ENCODE measurements at regions not wholly inside any gene's neighbourhood (a gene's known extent, or its start where the extent isn't known, plus 50 kb on each side); places are given as distances from the start of the nearest gene placed in this dataset.
"Not testable (repeated sequence)": the region's sequence is repeated elsewhere in the genome, so short reads cannot be mapped to it uniquely, and the experiment has no call there.

DNA sequence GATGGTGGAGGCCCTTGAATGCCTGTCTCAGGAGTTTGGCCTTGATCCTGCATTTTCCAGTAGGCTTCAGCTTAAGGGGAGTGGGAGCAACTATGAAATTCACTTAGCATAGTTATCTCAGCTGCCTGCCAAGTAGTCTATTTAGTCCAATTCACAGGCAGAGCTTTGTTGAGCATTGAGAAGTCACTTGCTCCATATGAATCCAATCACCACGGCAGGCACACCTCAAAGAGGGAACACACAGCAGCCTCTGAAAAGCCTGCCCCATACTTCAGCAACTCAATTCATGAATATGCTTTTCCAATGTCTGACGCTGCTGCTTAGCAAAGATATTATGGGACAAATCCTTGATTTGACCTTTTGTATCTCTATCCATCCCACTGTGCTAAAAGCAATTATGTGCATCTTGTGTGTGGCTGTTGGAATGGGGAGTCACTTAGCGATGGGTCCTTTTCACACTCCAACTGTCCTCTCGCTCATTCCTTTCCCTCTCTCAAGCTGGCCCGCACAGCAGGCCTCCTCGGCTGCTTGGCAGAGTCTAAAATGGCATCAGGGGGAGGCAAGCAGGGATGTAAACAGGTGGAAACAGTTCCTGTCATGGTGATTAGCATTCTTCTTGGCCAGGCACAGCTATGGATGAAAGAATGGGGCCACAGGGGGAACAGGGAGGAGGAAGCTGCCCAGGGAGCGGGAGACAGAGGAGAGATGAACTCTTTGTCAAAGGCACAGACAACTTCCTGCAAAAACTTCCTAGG lies 56.0 kb upstream of the LRPPRC start:
- DNase-seq (ENCODE audit: low read depth in 2 of 2), result no peak

DNA sequence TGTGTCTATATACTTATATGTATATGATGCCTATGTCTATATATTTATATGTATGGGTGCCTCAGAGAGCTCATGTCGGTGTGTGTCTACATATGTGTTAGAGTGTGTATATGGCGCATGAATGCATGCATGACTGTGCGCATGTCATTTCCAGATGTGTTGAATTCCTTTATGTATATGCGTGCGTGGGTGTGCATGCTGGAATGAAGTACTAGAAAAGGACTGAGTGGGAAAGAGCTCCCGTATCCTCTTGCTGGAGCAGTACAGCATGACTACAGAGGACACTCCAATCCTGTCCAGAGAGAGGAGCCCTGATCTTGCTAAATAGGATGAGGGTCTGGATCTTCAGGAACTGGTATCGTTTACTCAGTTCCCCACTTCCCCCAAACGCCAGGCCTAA lies 56.8 kb upstream of the LRPPRC start:
- no peak for DNase-seq (ENCODE audit: low read depth in 2 of 2)

DNA sequence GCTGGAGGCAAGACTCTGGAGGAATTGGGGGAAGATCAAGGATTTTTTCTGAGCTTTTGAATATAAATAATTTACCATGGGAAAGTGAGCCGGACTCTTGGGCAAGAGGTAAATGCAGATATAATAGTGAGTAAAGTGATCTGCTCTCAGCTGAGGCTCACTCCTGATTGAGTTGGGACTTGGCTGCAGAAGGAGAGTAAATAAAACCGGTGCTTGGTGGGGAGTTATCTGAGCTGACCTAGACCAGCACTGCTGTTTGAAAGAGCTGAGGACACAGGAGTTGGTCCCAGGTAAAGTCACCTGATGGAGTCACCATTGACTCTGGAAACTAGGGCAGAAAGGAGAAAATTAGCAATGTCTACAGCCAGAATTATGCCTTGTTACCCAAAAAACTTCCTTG lies 57.3 kb upstream of the LRPPRC start:
- no peak for DNase-seq (ENCODE audit: low read depth in 2 of 2)

DNA sequence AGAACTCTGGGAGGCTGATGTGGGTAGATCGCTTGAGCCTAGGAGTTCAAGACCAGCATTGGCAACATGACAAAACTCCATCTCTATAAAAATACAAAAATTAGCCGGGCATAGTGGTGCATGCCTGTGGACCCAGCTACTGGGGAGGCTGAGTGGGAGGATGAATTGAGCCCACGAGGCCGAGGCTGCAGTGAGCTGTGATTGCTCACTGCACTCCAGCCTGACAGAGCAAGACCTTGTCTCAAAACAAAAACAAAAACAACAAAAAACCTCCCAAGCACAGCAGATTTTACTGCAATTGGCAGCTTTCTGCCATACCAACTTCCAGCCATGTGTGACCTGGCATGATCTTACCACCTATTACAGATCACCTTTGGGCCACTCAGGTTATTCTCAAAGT lies 57.7 kb upstream of the LRPPRC start:
- DNase-seq (ENCODE audit: low read depth in 2 of 2), result no peak

DNA sequence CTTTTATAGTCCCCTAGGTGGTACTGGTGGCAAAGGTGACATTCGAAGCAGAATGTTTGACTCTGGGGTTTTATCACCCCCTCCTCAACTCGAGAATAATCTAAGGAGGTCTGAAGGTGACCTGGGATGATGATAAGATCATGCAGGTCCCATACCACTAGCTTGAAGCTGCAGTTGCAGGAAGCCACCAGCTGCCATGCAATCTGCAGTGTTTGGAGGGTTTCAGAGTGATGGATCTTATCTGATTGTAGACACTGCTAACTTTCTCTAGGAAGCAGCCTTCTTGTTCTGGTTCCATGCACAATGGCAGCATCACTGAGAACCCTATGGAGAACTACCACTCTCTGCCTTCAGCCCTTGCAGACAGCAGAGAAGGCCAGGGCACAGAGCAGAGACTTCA lies 59.4 kb upstream of the LRPPRC start:
- DNase-seq (ENCODE audit: low read depth in 2 of 2), result no peak

DNA sequence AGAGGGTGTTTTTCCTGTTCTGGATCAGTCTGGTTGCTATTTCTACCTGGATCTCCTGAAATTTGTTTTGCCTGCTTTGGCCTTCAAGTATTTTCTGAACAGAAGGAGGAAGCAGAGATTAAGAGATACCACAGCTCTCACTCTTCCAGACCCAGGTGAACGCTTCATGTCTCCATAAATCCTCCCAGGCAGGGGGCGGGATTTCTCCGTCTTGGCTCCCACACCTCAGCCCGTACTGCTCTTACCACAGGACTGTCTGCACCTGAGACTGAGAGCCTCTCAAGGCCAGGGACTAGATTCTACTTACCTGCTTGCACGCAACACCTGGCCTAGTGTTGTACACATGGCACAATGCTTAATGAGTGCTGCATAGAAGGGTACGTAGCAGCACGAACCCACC lies 59.9 kb upstream of the LRPPRC start:
- no peak for DNase-seq (ENCODE audit: low read depth in 2 of 2)

DNA sequence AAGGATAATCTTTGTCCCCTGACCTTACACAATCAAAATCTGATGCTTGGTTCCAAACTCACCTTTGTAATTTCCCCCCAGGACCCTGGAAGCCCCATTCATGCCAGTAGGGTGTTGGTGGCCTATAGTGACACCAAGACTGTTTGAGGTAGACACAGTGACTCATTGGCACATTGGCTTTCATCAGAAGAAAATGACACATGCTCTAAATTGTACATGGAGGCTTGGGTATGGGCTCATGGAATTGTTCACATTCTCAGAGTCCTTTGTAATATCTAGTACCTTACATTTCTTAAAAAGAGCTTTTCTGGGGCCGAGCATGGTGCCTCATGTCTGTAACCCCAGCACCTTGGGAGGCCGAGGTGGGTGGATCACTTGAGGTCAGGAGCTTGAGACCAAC lies 61.2 kb upstream of the LRPPRC start:
- DNase-seq (ENCODE audit: low read depth in 2 of 2), result no peak

DNA sequence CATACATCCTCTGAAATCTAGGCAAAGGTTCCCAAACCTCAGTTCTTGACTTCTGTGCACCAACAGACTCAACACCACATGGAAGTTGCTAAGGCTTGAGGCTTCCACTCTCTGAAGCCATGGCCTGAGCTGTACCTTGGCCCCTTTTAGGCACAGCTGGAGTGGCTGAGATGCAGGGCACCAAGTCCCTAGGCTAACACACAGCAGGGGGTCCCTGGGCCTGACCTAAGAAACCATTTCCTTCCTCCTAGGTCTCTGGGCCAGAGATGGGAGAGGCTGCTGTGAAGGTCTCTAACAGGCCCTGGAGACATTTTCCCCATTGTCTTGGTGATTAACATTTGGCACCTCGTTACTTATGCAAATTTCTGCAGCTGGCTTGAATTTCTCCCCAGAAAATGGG lies 64.5 kb upstream of the LRPPRC start:
- DNase-seq (ENCODE audit: low read depth in 2 of 2), result not testable (repeated sequence)

DNA sequence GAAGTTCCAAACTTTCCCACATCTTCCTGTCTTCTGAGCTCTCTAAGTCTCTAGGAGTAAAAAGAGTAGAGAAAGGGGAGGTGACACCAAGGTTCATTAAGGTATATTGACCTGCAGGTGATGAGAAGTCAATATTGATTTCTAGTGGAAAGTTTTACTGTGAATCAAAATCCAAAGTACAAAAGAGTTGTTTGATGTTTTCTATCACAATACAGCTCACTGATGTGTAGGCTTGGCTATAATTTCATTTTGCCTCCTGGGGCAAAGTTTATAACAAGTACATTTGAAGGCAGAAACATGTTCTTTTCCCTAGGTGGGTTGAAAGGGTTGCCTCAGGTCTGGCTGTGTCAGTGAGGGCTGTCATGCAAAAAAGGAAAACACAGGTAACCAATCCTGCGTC lies 65.2 kb upstream of the LRPPRC start:
- DNase-seq (ENCODE audit: low read depth in 2 of 2), result no peak

DNA sequence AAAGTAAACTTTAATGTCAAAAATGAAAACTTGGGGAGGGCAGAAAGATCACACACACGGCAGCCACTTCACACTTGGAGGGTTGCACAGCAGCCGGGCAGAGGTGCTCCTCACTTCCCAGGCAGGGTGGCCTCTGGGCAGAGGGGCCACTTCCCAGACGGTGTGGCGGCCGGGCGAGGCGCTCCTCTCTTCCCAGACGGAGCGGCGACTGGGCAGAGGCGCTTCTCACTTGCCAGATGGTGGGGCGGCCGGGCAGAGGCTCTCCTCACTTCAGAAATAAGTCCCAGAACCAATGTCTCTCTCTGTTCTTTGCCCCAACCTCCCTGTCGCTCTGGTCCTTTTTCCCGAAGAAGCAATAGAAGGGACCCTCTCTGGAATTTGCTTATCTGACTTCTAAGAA lies 65.7 kb upstream of the LRPPRC start:
- DNase-seq (ENCODE audit: low read depth in 2 of 2), result no peak

DNA sequence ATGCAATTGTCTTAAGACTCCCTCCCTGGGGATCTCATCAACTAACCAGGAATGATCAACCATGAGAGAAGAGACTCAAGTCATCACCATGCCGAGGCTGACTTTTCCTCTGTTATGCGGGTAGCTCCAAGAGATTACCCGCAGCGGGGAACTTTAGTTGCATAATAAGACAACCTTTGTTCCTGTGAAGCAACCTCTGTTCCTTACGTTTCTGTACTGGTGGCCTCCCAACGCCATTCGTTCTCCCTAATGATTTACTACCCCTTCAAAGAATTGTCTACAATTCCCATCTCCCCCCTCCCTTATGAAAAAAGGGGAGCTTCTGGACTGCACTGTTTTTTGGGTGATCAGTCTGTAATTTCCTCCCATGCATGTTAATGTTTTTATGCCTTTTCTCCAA lies 66.1 kb upstream of the LRPPRC start:
- no peak for DNase-seq (ENCODE audit: low read depth in 2 of 2)

DNA sequence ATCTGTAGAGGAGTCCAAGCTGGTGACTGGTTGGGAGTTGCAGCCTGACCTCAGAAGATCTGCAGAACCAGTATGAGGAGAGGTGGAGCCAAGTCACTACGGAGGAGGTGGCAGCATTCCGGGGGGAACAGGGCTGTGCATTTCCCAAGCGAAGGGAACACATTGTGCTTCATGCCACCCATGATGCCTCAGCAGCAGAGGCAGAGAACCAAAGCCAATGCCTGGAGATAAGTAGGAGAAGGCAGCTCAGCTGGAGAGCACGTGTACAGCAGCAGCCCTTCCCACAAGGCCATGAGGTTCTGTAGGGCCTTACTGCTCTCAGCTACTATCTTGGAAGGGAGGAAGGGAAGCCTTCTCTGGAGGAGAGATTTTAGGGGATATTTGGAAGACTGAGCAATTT lies 67.2 kb upstream of the LRPPRC start:
- no peak for DNase-seq (ENCODE audit: low read depth in 2 of 2)

DNA sequence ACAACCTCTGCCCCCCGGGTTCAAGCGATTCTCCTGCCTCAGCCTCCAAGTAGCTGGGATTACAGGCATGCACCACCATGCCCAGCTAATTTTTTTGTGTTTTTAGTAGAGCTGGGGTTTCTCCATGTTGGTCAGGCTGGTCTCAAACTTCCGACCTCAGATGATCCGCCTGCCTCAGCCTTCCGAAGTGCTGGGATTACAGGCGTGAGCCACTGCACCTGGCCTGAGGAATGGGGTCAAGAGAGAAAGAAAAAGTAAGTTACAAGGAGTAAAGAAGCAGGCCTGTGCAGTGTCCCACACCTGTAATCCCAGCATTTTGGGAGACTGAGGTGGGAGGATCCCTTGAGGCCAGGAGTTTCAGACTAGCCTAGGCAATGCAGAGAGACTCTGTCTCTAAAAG lies 68.5 kb upstream of the LRPPRC start:
- not testable (repeated sequence) for DNase-seq (ENCODE audit: low read depth in 2 of 2)

DNA sequence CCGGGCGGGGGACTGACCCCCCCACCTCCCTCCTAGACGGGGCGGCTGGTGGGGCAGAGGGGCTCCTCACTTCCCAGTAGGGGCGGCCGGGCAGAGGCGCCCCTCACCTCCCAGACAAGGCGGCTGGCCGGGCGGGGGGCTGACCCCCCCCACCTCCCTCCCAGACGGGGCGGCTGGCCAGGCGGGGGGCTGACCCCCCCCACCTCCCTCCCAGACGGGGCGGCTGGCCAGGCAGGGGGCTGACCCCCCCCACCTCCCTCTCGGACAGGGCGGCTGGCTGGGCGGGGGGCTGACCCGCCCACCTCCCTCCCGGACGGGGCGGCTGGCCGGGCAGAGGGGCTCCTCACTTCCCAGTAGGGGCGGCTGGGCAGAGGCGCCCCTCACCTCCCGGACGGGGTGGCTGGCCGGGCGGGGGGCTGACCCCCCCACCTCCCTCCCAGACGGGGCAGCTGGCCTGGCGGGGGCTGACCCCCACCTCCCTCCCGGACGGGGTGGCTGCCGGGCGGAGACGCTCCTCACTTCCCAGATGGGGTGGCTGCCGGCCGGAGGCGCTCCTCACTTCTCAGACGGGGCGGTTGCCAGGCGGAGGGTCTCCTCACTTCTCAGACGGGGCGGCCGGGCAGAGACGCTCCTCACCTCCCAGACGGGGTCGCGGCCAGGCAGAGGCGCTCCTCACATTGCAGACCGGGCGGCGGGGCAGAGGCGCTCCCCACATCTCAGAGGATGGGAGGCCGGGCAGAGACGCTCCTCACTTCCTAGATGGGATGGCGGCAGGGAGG lies 71.4 kb upstream of the LRPPRC start:
- DNase-seq (ENCODE audit: low read depth in 2 of 2), result not testable (repeated sequence)

DNA sequence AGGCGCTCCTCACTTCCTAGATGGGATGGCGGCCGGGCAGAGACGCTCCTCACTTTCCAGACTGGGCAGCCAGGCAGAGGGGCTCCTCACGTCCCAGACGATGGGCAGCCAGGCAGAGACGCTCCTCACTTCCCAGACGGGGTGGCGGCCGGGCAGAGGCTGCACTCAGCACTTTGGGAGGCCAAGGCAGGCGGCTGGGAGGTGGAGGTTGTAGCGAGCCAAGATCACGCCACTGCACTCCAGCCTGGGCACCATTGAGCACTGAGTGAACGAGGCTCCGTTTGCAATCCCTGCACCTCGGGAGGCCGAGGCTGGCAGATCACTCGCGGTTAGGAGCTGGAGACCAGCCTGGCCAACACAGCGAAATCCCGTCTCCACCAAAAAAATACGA lies 72.0 kb upstream of the LRPPRC start:
- not testable (repeated sequence) for DNase-seq (ENCODE audit: low read depth in 2 of 2)

DNA sequence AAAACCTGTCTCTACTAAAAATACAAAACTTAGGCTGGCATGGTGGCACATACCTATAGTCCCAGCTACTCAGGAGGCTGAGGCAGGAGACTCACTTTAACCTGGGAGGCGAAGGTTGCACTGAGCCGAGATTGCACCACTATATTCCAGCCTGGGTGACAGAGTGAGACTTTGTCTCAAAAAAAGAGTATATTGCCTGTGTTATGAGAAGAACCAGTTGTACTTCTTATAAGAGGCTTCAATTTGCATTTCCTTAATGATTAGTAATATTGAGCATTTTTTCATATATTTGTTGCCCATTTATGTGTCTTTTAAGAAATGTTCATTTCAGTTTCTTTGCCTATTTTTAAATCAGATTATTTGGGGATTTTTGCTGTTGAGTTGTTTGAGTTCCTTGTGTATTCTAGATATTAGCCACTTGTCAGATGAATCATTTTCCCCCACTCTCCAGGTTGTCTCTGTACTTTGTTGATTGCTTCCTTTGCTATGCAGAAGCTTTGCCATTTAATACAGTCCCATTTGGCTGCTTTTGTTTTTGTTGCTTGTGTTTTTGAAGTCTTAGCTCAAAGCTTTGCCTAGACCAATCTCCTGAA lies 75.8 kb upstream of the LRPPRC start:
- DNase-seq (ENCODE audit: low read depth in 2 of 2), result no peak

DNA sequence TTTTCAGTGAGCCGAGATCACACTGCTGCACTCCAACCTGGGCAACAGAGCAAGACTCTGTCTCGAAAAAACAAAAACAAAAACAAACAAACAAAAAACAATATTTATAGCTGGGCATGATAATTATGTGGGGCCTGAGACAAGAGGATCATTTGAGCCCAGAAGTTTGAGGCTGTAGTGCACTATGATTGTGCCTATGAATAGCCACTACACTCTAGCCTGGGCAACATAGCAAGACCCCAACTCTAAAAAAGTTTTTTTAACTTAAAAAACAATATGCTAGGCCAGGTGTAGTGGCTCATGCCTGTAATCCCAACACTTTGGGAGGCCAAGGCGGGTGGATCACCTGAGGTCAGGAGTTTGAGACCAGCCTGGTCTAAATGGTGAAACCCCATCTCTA lies 77.9 kb upstream of the LRPPRC start:
- not testable (repeated sequence) for DNase-seq (ENCODE audit: low read depth in 2 of 2)

DNA sequence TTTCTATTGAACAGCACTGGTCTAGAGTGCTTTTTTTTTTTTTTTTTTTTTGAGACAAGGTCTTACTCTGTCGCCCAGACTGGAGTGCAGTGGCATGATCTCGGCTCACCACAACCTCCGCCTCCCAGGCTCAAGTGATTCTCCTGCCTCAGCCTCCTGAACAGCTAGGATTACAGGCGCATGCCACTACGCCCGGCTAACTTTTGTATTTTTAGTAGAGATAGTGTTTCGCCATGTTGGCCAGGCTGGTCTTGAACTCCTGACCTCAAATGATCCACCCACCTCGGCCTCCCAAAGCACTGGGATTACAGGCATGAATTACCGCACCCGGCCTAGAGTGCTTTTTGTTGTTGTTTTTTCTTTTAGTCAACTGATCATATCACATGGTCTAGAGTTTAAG lies 79.0 kb upstream of the LRPPRC start:
- DNase-seq (ENCODE audit: low read depth in 2 of 2), result not testable (repeated sequence)

DNA sequence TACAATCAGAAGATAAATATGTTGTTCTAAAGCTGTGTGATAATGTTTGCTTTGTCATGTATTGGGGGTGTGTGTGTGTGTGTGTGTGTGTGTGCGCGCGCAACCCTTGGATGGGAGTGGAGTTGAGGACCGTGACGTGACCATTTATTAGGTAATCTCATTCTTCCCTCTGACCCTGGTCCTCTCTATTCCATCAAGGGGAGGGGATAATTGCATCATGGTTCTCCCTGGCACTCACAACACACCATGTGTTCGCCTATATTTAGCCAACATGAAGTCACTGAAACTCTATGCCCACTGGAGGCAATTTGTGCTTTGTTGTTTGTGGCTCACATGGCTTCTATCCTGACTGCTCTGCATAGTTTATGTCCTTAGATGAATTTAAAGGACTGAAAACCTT lies 79.8 kb upstream of the LRPPRC start:
- DNase-seq (ENCODE audit: low read depth in 2 of 2), result no peak

DNA sequence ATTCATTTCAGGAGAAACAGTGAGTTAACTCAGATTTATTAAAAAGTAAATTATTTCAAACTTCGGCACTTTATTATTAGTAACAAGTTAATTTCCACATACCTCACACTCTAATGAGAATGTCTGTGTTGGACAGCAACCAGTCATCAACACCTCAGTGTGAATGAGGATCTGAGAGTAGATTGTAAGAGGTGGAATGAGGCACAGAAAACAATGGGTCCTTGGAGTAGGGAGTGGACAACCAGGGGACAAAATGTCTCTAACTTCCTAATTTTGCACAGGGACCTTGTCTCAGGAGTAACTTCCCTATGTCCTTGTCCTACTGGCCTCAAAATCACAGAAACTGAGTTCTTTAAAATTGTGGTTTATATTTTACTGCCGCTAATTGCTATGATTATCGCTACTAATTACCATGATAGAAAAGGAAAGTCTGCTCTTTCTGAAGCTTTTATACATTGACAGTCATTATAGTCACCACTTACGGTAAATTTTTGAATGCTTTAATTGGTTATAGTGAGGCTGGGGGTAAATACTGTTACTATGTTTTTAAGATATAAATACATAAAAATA lies 82.2 kb upstream of the LRPPRC start:
- DNase-seq (ENCODE audit: low read depth in 2 of 2), result no peak

DNA sequence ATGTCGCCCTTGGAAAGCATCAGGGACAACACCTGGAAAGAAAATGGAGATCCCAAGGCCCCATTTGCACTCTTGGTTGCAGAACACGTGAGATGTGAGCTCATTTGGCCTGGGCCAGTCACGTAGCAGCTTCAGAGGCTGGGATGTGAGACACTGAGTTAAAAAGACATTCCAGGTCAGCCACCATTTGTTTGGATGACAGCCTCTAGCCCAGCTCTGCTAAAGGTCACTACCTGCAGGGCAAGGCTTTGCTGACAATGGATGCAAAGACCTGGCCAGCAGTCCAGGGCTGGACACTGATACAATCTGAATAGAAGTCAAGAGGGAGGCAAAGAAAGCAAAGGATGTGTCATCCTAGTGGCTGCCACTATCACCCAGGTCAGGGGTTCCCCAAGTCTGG lies 83.9 kb upstream of the LRPPRC start:
- no peak for DNase-seq (ENCODE audit: low read depth in 2 of 2)

DNA sequence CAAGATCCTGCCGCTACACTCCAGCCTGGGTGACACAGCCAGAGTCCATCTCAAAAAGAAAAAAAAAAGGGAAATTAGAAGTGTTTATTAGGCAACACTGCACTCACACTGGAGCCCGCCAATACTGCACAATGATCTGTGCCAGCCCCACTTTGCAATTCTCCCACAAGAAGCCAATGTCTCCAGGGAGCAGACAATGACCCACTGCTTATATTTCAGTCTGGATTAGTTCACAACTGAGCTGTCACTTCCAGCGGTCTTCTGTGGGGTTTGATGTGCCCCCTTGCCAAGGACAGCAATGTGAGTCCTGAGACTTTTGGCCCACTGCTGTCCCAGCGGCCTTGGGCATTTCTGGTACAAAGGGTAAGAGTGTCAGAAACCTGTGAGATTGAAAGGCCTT lies 85.6 kb upstream of the PPM1B start:
- no peak for DNase-seq (ENCODE audit: low read depth in 2 of 2)

DNA sequence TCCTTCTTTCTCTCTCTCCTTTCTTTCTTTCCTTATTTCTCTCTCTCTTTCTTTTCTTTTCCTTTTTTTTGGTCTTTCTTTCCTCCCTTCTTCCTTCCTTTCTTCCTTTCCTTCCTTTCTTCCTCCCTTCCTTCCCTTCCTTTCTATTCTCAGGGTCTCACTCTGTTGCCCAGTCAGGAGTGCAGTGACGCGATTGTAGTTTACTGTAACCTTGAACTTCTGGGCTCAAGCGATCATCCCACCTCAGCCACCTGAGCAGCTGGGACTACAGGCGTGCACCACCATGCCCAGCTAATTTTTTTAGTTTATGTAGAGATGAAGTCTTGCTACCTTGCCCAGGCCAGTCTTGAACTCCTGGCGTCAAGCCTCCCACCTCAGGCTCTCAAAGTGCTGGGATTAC lies 83.8 kb upstream of the PPM1B start:
- DNase-seq (ENCODE audit: low read depth in 2 of 2), result no peak
